Neural progenitor cell (in vitro differentiated cells): ENCODE measurements at regions not wholly inside any gene's neighbourhood (a gene's known extent, or its start where the extent isn't known, plus 50 kb on each side); places are given as distances from the start of the nearest gene placed in this dataset.

Experiments
- DNase-seq: peaks from one replicate; pipeline ENCODE4 v3.0.0-alpha.2; 2016; ENCODE audit warnings: low spot score
- H2AFZ ChIP-seq: fragments of 200-600 bp; sonication (generic); replicated peaks from 2 replicates; pipeline ENCODE4 v1.6.1; 2016; ENCODE audit warnings: antibody characterized with exemption
- H3F3A ChIP-seq: fragments of 200-600 bp; sonication (generic); 2 replicates; pipeline ENCODE4 v1.6.1; 2016; ENCODE audit warnings: antibody characterized with exemption, low read depth
- H3K27ac ChIP-seq: fragments of 200-600 bp; sonication (generic); 2 replicates; pipeline ENCODE4 v1.5.1; 2016; ENCODE audit warnings: mild to moderate bottlenecking
- H3K27me3 ChIP-seq: fragments of 200-600 bp; sonication (generic); 2 replicates; pipeline ENCODE4 v1.6.1; 2016; ENCODE audit warnings: mild to moderate bottlenecking, moderate library complexity
- H3K36me3 ChIP-seq: fragments of 200-600 bp; sonication (generic); 2 replicates; pipeline ENCODE4 v1.5.1; 2016
- H3K4me1 ChIP-seq: fragments of 200-600 bp; sonication (generic); 2 replicates; pipeline ENCODE4 v1.6.1; 2016; ENCODE audit warnings: mixed run types
- H3K4me2 ChIP-seq: fragments of 200-600 bp; sonication (generic); 2 replicates; pipeline ENCODE4 v1.6.1; 2016
- H3K4me3 ChIP-seq: fragments of 200-600 bp; sonication (generic); 2 replicates; pipeline ENCODE4 v1.5.1; 2016
- H3K79me2 ChIP-seq: fragments of 200-600 bp; sonication (generic); 2 replicates; pipeline ENCODE4 v1.6.1; 2016; ENCODE audit warnings: low read depth
- H3K9ac ChIP-seq: fragments of 200-600 bp; sonication (generic); 2 replicates; pipeline ENCODE4 v1.6.1; 2016
- H3K9me3 ChIP-seq: fragments of 200-600 bp; sonication (generic); 2 replicates; pipeline ENCODE4 v1.5.1; 2016; ENCODE audit warnings: low read depth
- H4K20me1 ChIP-seq: fragments of 200-600 bp; sonication (generic); 2 replicates; pipeline ENCODE4 v1.6.1; 2016; ENCODE audit warnings: low read depth
- H3K27ac Mint-ChIP-seq: 3 replicates; pipeline ENCODE4 v1.8.0; 2021; ENCODE audit warnings: mixed read lengths
- H3K27me3 Mint-ChIP-seq: 2 replicates; pipeline ENCODE4 v1.8.0; 2022; ENCODE audit warnings: low read depth, mild to moderate bottlenecking, inconsistent platforms, moderate library complexity, mixed read lengths; ENCODE audit not compliant: insufficient read depth
- H3K36me3 Mint-ChIP-seq: 3 replicates; pipeline ENCODE4 v1.8.0; 2021; ENCODE audit warnings: mixed read lengths
- H3K4me1 Mint-ChIP-seq: 3 replicates; pipeline ENCODE4 v1.8.0; 2021; ENCODE audit warnings: mixed read lengths
- H3K4me3 Mint-ChIP-seq: 3 replicates; pipeline ENCODE4 v1.8.0; 2021; ENCODE audit warnings: mild to moderate bottlenecking, moderate library complexity, mixed read lengths
- H3K9me3 Mint-ChIP-seq: 3 replicates; pipeline ENCODE4 v1.8.0; 2020; ENCODE audit warnings: mixed read lengths
- EZH2 ChIP-seq: fragments of 200-600 bp; sonication (generic); IDR thresholded peaks from 2 replicates; pipeline ENCODE4 v1.6.1; 2017; ENCODE audit warnings: antibody characterized with exemption, mild to moderate bottlenecking, moderate library complexity
- EZH2phosphoT487 ChIP-seq: fragments of 200-600 bp; sonication (generic); IDR thresholded peaks from 2 replicates; pipeline ENCODE4 v1.6.1; 2017; ENCODE audit warnings: antibody characterized with exemption
- TF ChIP-seq, protein P1 (sequence below): fragments of 200-600 bp; sonication (generic); IDR thresholded peaks from 2 replicates; pipeline ENCODE4 v1.5.1; 2017; ENCODE audit warnings: antibody characterized with exemption, mild to moderate bottlenecking

DNA sequence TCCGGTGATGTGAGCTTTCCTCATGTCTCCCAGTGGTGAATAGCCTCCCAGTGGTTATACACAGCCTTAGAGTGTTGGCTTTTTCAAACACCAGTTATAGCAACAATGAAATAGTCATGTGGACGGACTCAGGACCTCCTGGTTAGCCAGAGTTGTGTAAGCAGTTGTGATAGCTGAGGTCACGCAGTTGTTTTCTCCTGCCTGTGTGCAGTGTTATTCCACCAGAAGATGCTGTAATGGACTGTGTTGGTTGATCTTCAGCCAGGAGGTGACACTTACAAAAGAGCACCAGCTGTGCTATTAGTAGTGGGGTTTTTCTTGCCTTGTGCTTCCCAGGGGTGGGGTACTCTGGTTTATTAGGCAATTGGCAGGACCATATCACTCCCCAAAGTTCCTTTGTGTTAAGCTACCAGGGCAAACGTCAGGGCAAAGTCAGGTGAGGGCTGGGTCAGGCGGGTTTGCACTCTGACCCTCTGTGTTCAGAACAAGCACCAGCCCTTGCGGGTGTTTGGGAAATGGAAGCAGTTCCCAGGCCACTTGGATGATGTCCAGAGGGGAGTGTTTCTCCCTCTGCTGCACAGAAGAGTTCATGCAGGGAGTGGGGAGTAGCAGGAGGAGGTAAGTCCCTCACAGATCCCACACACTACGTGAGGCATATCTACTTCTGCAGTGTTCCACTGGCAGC is 252.6 kb downstream of the TMEM47 start:
- no peaks in the 10 kb centered on the region for H3K4me1 ChIP-seq
- Mint-ChIP-seq H3K4me3 (no peak overlapping the region), H3K27ac (no peak overlapping the region), H3K9me3 (no peaks in the 10 kb centered on the region), H3K27me3 (no peaks in the 10 kb centered on the region), H3K36me3 (no peaks in the 10 kb centered on the region), H3K4me1 (no peaks in the 10 kb centered on the region)
- H3K4me2 ChIP-seq = no peak overlapping the region
- H3K9me3 ChIP-seq = no peaks in the 10 kb centered on the region
- H3F3A ChIP-seq = no peaks in the 10 kb centered on the region
- no peak for DNase-seq
- no peaks in the 10 kb centered on the region for H3K79me2 ChIP-seq
- TF ChIP-seq EZH2phosphoT487 (no peak), EZH2 (no peak)
- TF ChIP-seq, protein P1, sequence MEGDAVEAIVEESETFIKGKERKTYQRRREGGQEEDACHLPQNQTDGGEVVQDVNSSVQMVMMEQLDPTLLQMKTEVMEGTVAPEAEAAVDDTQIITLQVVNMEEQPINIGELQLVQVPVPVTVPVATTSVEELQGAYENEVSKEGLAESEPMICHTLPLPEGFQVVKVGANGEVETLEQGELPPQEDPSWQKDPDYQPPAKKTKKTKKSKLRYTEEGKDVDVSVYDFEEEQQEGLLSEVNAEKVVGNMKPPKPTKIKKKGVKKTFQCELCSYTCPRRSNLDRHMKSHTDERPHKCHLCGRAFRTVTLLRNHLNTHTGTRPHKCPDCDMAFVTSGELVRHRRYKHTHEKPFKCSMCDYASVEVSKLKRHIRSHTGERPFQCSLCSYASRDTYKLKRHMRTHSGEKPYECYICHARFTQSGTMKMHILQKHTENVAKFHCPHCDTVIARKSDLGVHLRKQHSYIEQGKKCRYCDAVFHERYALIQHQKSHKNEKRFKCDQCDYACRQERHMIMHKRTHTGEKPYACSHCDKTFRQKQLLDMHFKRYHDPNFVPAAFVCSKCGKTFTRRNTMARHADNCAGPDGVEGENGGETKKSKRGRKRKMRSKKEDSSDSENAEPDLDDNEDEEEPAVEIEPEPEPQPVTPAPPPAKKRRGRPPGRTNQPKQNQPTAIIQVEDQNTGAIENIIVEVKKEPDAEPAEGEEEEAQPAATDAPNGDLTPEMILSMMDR = no peak
- no peaks in the 10 kb centered on the region for H3K27me3 ChIP-seq
- no peak overlapping the region for H2AFZ ChIP-seq
- H3K4me3 ChIP-seq = no peak overlapping the region
- no peaks in the 10 kb centered on the region for H3K36me3 ChIP-seq
- H3K27ac ChIP-seq = no peak overlapping the region
- H3K9ac ChIP-seq = no peak overlapping the region
- no peaks in the 10 kb centered on the region for H4K20me1 ChIP-seq

DNA sequence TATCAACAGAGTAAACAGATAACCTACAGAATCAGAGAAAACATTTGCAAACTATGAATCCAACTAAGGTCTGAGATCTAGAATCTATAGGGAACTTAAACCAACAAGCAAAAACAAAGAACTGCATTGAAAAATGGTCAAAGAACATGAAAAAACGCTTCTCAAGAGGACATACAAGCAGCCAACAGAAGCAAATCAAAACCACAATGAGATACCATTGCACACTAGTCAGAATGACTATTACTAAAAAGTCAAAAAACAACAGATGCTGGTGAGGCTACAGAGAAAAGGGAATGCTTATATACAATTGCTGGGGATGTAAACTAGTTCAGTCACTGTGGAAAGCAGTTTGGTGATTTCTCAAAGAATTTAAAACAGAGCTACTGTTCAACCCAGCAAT is 255.7 kb downstream of the TMEM47 start:
- H3K4me2 ChIP-seq = no peak overlapping the region

DNA sequence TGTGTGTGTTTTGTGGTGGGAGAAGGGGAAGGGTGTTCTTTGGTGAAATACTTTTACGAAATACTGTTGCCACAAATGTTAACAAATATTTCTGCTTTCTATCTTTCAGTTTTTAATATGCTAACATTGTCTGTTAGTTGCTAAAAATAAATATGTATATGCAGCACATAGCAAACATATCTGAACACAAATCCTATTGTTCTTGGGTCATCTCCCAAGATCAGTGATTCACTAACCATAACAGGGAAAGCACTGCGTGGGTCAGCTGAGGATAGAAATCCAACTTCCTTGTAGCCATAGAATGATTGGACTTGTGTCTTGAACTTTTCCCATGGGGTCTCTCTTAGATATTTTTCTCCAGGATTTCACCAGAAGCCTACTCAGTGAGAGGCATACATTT is 250.3 kb upstream of the FAM47A start:
- Histone ChIP-seq H2AFZ (no peak overlapping the region), H3K9ac (no peak overlapping the region), H3K36me3 (no peaks in the 10 kb centered on the region), H3F3A (no peaks in the 10 kb centered on the region), H3K4me3 (no peak overlapping the region), H3K79me2 (no peaks in the 10 kb centered on the region), H3K9me3 (no peaks in the 10 kb centered on the region), H3K27ac (no peak overlapping the region), H3K27me3 (no peaks in the 10 kb centered on the region), H4K20me1 (no peaks in the 10 kb centered on the region), H3K4me2 (no peak overlapping the region), H3K4me1 (peaks cover 11% of the 10 kb centered on the region)
- no peaks in the 10 kb centered on the region for H3K36me3 Mint-ChIP-seq
- no peak overlapping the region for H3K27ac Mint-ChIP-seq
- DNase-seq = no peak
- H3K27me3 Mint-ChIP-seq = no peaks in the 10 kb centered on the region
- H3K9me3 Mint-ChIP-seq = no peaks in the 10 kb centered on the region
- TF ChIP-seq EZH2 (no peak), EZH2phosphoT487 (no peak)
- TF ChIP-seq, protein P1 = no peak
- no peak overlapping the region for H3K4me3 Mint-ChIP-seq
- H3K4me1 Mint-ChIP-seq = peaks cover 2% of the 10 kb centered on the region

More for the DNA sequence above, 255.7 kb downstream of the TMEM47 start:
- no peak overlapping the region for H2AFZ ChIP-seq
- TF ChIP-seq, protein P1 = no peak
- no peak for TF ChIP-seq EZH2phosphoT487
- no peak for TF ChIP-seq EZH2
- H4K20me1 ChIP-seq = no peaks in the 10 kb centered on the region
- no peak overlapping the region for H3K4me3 ChIP-seq
- no peak overlapping the region for H3K4me3 Mint-ChIP-seq
- H3K27me3 ChIP-seq = no peaks in the 10 kb centered on the region
- no peak for DNase-seq
- H3K4me1 ChIP-seq = no peaks in the 10 kb centered on the region
- H3F3A ChIP-seq = no peaks in the 10 kb centered on the region
- H3K27ac Mint-ChIP-seq = no peak overlapping the region
- H3K4me1 Mint-ChIP-seq = no peaks in the 10 kb centered on the region
- no peaks in the 10 kb centered on the region for H3K79me2 ChIP-seq
- H3K27me3 Mint-ChIP-seq = peaks cover 2% of the 10 kb centered on the region
- H3K9ac ChIP-seq = no peak overlapping the region
- H3K9me3 ChIP-seq = no peaks in the 10 kb centered on the region
- no peaks in the 10 kb centered on the region for H3K36me3 Mint-ChIP-seq
- H3K9me3 Mint-ChIP-seq = no peaks in the 10 kb centered on the region
- H3K36me3 ChIP-seq = no peaks in the 10 kb centered on the region
- H3K27ac ChIP-seq = no peak overlapping the region
